ENCODE measurements at regions not wholly inside any gene's neighbourhood (a gene's known extent, or its start where the extent isn't known, plus 50 kb on each side); places are given as distances from the start of the nearest gene placed in this dataset.

DNA sequence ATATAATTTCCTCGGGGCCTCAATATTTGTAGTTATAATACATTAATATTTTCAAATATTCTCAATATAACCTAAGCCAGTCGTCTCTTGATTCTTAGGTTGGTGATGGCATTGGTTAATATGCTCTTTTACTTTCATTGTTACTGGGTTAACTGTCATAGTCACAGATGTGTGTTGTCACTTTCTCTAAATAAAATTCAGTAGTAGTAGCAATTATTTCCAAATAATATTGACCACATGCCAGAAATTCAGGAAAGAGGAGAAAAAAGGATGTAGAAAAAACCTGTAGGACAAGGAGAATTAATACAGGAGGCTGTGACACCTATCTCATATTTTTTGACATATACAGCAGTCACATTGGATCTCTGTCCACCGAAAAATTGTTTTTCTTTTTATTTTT is 322.7 kb upstream of the SLITRK6 start:
- TF ChIP-seq, protein P1, sequence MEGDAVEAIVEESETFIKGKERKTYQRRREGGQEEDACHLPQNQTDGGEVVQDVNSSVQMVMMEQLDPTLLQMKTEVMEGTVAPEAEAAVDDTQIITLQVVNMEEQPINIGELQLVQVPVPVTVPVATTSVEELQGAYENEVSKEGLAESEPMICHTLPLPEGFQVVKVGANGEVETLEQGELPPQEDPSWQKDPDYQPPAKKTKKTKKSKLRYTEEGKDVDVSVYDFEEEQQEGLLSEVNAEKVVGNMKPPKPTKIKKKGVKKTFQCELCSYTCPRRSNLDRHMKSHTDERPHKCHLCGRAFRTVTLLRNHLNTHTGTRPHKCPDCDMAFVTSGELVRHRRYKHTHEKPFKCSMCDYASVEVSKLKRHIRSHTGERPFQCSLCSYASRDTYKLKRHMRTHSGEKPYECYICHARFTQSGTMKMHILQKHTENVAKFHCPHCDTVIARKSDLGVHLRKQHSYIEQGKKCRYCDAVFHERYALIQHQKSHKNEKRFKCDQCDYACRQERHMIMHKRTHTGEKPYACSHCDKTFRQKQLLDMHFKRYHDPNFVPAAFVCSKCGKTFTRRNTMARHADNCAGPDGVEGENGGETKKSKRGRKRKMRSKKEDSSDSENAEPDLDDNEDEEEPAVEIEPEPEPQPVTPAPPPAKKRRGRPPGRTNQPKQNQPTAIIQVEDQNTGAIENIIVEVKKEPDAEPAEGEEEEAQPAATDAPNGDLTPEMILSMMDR (conservative IDR thresholded peaks at IDR 0.05) = no peak
- TF ChIP-seq EZH2 (IDR thresholded peaks at IDR 0.05; ENCODE audit: low read depth) = no peak

Measured in PC-9 (cell line).